HFF-Myc (cell line): ENCODE measurements at regions not wholly inside any gene's neighbourhood (a gene's known extent, or its start where the extent isn't known, plus 50 kb on each side); places are given as distances from the start of the nearest gene placed in this dataset.

Experiments
- DNase-seq: peaks from one replicate; pipeline ENCODE4 v3.0.0-alpha.2; 2011; ENCODE audit warnings: low read depth; ENCODE audit errors: extremely low read depth
- H3K4me3 ChIP-seq: replicated peaks from 2 replicates; pipeline ENCODE4 v1.5.1; 2011; ENCODE audit warnings: low read depth, mild to moderate bottlenecking, control low read depth, low read length
- CTCF ChIP-seq: IDR thresholded peaks from 2 replicates; pipeline ENCODE4 v1.5.1; 2012; ENCODE audit warnings: mild to moderate bottlenecking, low read depth, low read length, control low read depth; ENCODE audit errors: missing control alignments

DNA sequence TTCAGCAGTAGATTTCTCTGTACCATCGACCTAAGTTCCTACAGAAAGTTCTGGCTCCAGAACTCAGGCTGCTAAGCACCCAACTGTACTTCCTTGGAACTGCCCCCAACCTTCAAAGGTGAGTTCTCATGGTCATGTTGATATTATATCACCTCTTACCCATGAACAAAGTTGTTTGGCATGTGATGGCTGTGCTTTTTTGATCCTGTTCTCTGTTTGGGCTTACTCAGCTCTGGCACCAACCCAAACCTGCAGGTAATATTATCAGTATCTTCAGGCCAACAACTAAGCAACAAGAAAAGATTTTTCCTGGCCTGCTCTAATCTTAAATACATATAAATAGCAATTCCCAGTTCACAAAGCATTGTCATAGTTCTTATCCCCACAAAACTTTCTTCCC lies 318.7 kb upstream of the LMCD1 start:
- no peak for TF ChIP-seq CTCF
- DNase-seq = no peak
- no peak overlapping the region for H3K4me3 ChIP-seq

- no peak overlapping the region for H3K4me3 ChIP-seq
- no peak for DNase-seq
- no peak for TF ChIP-seq CTCF
These were observed 318.0 kb upstream of the LMCD1 start for GRCh38 chr3:8183627-8184026.

DNA sequence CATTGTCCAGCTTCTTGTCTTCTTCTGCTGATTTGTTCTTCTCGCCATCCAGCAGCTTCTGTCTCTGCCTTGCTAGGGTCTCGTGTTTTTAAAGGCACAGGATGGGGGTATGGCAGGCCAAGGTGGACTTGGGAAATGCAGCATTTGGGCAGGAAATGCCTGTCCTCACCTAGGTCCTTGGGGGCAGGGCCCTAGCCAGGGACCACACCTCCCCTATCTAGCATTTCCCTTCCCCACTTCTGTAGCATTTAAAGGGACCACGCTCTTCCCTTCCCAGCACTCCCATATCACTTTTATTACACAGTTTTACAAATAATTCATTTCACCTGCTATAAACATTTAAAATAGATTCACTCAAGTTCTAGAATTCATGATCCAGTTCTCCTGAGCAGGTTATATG lies 315.4 kb upstream of the LMCD1 start:
- H3K4me3 ChIP-seq = no peak overlapping the region
- no peak for DNase-seq
- TF ChIP-seq CTCF = no peak

- TF ChIP-seq CTCF = no peak
These were observed 313.6 kb upstream of the LMCD1 start for GRCh38 chr3:8187996-8188395.

DNA sequence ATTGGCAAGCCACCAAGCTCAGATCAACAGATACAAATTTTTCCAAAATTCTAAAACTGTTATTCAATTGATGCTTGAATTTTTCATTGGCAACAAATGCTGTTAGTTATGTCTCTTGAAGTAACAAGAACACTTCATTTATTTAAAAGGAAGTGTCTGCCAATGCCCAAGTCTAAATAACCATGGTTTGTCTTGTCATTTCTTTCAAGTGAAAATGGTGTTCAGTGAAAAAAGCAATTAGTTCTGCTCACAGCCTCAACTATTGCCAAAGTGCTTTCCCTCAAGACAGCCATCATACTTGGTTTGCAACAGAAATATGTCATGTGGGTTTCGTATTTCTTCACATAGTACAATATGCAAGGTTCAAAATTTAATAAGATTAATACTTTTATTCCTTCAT lies 312.6 kb upstream of the LMCD1 start:
- H3K4me3 ChIP-seq = no peak overlapping the region
- no peak for TF ChIP-seq CTCF

More at GRCh38 chr3:8187996-8188395, 313.6 kb upstream of the LMCD1 start:
- no peak for DNase-seq
- H3K4me3 ChIP-seq = no peak overlapping the region

GRCh38 chr3:8191406-8191805 lies 310.2 kb upstream of the LMCD1 start:
- no peak overlapping the region for H3K4me3 ChIP-seq
- no peak for TF ChIP-seq CTCF
- DNase-seq = no peak

More for the DNA sequence above, 312.6 kb upstream of the LMCD1 start:
- no peak for DNase-seq

GRCh38 chr3:8197384-8197783 lies 304.2 kb upstream of the LMCD1 start:
- no peak overlapping the region for H3K4me3 ChIP-seq
- no peak for TF ChIP-seq CTCF
- no peak for DNase-seq
